GM12874 (cell line): ENCODE measurements at regions not wholly inside any gene's neighbourhood (a gene's known extent, or its start where the extent isn't known, plus 50 kb on each side); places are given as distances from the start of the nearest gene placed in this dataset.

Source experiments
- CTCF ChIP-seq: IDR thresholded peaks from 2 replicates; pipeline ENCODE4 v1.5.1; 2011; ENCODE audit warnings: low read depth, mild to moderate bottlenecking, control low read depth, low read length, moderate library complexity; ENCODE audit not compliant: insufficient read depth

DNA sequence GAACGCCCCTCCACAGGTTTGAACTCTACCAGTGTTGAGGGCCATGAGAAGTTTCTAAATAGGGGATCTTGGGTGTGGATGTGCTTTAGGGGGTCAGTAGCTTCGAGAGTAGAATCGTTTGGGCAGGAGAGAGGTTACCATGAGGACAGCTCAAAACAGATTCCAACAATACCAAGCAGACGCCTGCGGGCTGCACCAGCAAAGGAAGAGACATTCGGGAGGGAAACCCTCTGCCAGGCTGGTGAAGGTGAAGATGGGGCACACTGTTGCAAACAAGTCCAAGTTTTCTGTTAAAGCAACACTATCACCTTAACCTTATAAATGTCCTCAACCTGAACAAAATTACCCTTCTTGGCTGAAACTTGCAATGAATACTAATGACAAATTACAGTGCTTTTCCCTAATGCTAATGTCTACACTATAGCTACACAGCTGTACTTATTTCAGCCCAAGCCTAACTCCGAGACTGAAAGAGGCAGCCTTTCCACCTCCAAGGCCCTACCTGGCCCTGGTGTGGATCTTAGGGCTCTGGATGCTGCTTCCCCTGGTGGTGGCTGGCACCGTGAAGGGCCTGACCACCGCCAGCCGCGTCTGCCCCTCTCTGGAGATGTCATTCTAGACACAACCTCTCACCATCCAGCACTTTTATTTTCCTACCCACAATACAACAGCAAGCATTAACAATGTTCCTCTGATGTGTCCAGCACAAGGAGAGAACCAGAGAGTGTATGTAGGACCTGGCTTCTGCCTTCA, 80.1 kb downstream of the DLL1 start:
- no peak for TF ChIP-seq CTCF

DNA sequence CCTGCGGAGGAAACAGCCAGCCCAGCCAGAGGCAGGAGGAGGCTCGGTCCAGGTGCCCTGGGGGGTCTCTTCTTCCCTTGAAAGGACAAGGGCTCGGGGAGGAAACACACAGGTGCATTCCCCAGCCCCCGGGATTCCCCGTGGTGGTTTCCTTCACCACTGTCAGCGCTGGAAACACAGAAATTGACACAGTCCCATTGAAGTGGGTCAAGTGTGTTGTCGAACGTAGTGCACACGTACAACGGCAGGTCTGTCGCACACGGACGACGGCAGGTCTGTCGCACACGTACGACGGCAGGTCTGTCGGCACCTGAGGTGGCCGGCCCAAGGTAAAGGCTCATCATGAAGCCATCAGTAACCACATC, 80.9 kb downstream of the DLL1 start:
- no peak for TF ChIP-seq CTCF

DNA sequence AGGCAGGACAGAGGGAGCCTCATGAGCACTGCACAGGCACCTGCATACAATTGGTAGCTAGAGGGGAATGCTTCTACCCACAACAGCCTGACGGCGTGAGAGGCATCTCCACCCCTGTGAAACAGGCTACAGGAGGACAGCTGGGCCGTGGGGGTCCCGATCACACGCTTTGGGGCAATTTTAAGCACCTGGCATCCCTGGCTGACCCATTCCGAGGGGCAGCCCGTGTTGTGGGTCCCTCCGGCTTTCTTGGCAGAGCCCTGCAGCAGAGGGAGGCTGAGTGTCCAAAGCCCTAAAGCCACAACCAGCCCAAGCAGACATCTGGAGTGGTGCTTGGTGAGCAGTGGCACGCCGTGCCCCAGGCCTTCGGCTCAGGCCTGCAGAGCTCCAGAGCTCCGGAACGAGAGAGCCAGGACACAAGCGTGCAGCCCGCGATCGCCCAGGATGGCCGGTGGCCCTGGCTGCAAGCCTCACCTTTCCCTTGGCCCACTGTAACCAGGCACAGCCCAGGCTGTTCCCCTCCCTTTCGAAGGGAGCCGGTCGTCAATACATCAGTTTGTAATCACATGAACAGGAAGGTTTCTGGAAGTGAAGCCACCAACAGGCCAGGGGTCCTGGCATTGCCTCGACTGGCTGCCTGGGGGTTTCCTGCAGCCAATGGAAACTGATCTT, 81.4 kb downstream of the DLL1 start:
- no peak for TF ChIP-seq CTCF

GRCh38 chr6:170208651-170209353, 82.1 kb downstream of the DLL1 start:
- TF ChIP-seq CTCF = no peak

DNA sequence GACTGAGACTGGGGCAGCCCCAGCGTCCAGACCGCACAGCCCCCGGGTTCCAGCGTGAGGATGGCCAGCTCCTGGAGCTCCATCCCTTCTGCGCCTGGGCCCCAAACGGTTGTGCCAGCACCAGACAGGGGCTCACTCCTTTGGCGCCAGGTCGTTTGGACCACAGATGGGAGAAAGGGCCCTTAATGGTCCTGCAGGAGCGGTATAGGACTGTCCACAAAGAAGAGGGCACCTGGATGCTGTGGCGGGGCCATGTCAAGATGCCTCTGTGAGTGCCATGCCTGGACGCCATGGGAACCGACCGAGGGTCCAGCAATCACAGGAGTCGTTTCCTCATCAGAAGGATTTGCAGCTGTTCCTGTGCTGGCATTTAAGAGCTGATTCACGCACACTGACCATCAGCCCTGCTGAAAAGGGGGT, 82.7 kb downstream of the DLL1 start:
- TF ChIP-seq CTCF = no peak

GRCh38 chr6:170207586-170208181, 83.2 kb downstream of the DLL1 start:
- no peak for TF ChIP-seq CTCF

DNA sequence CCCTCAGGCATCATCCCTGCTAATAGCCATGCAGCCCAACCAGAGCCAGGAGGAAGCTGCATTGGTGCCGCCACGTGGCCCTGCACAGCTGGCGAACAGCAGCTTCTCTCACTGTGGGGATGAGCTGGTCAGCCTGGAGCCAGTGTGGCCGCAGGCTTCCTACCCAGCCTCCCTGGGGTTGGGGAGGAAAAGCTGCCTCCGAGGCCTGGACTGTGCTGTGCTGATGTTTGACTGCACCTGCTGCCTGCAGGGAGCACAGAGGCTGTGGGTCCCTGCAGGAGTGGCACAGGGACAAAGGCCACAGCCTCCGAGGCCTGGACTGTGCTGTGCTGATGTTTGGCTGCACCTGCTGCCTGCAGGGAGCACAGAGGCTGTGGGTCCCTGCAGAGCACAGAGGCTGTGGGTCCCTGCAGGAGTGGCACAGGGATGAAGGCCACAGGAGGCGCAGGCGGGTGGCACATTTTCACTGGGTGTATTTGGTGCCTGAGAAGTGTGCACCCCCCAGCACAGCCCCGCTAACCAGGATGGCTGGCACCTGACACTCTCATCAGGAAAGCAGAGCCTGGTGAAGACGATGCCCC, 83.9 kb downstream of the DLL1 start:
- TF ChIP-seq CTCF = no peak
